GM12892 (cell line): ENCODE measurements at regions not wholly inside any gene's neighbourhood (a gene's known extent, or its start where the extent isn't known, plus 50 kb on each side); places are given as distances from the start of the nearest gene placed in this dataset.
A peak's percentile ranks its signal among the peaks of the same experiment; 100 is the strongest.
"Not testable (repeated sequence)": the region's sequence is repeated elsewhere in the genome, so short reads cannot be mapped to it uniquely, and the experiment has no call there.

Source experiments
- DNase-seq: peaks from one replicate; pipeline ENCODE4 v3.0.0; 2011; ENCODE audit not compliant: insufficient read length
- FAIRE-seq: peaks from 2 replicates; lab custom pipeline; 2011; peaks lifted over from hg19 to GRCh38; lab: Jason Lieb, UNC
- POLR2A ChIP-seq: IDR thresholded peaks from 2 replicates; pipeline ENCODE4 v1.6.1; 2011; ENCODE audit warnings: low read depth, low read length, control low read depth
- POLR2AphosphoS5 ChIP-seq: IDR thresholded peaks from 2 replicates; pipeline ENCODE4 v1.6.1; 2011; ENCODE audit warnings: low read depth, low read length, control low read depth
- TAF1 ChIP-seq: IDR thresholded peaks from 2 replicates; pipeline ENCODE4 v1.6.1; 2011; ENCODE audit warnings: low read depth, mild to moderate bottlenecking, control low read depth, low read length, borderline replicate concordance

DNA sequence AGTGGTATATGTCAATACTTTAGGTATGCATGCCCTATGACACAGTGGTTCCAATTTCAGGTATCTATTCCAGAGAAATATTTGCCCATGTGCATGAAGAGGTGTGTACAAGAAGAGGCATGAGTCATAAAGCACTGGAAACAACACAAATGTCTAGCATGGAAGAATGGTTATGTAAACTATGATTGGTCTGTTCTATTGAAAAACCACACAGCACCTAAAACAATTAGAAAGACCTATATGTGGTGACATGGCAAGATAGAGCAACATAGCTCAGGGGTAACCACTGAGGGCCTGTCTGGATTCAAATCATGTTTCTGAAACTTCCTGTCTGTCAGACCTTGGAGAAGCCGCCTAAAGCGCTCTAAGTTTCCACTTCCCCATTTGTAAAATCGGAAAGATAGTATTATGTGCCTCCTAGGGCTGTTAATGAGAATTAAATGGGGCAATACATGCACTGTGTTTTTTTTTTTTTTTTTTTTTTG is 63.4 kb upstream of the GPCPD1 start:
- DNase-seq, result peak; percentile 32
- FAIRE-seq, result peak; percentile 91
- TF ChIP-seq POLR2A, result no peak
- TF ChIP-seq POLR2AphosphoS5, result no peak
- TF ChIP-seq TAF1, result no peak

GRCh38 chr20:5670874-5671273 is 60.1 kb upstream of the GPCPD1 start:
- no peak for TF ChIP-seq POLR2AphosphoS5
- no peak for TF ChIP-seq TAF1
- TF ChIP-seq POLR2A, result no peak
- DNase-seq (no peak), FAIRE-seq (no peak)

DNA sequence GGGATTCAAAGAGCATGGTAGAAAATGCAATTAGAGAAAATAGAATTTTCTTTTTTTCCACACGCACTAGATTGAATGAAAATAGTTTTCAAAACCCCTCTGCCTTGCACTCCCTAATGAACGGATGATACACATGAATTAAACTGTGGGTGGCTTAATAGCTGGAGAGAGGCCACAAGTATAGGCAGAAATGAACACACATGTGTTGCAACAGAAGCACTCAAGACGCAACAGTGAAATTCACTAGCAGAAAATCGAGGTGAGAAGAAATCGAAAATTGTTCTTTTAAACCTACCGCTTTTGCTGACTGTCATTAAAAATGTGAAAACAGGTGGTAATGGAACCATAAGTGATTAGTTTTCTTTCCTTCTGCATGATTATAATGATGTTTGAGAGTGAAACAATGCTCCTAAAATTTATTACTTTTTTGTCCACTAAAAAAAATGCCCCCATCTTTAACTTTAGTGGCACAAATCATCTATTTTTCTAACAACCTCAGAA is 59.3 kb upstream of the GPCPD1 start:
- TF ChIP-seq TAF1, result no peak
- no peak for TF ChIP-seq POLR2AphosphoS5
- TF ChIP-seq POLR2A, result no peak
- no peak for DNase-seq
- no peak for FAIRE-seq

DNA sequence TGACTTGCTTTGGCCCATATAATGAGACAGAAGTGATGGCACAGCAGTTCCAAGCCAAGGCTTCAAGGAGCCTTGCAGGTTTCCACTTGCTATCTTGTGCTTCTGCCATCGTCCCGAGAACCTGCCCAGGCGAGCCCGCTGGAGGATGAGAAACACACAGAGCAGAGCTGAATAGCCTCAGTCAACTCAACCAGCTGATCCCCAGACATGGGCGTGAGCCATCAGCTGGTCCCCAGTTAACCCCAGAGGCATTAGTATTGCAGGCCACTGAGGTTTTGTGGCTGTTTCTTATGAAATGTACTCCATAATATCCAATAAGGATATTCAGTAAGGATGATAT is 57.7 kb upstream of the GPCPD1 start:
- peak; percentile 50 for FAIRE-seq
- TF ChIP-seq POLR2AphosphoS5 (no peak), TAF1 (no peak), POLR2A (no peak)
- DNase-seq, result no peak

- FAIRE-seq (no peak), DNase-seq (no peak)
- TF ChIP-seq POLR2A (no peak), TAF1 (no peak), POLR2AphosphoS5 (no peak)
Observed at GRCh38 chr20:5667705-5668528, 57.1 kb upstream of the GPCPD1 start.

- DNase-seq (no peak), FAIRE-seq (no peak)
- TF ChIP-seq TAF1 (no peak), POLR2AphosphoS5 (no peak), POLR2A (no peak)
Observed at GRCh38 chr20:5665417-5665816, 54.6 kb upstream of the GPCPD1 start.

GRCh38 chr20:5663396-5663795 is 52.6 kb upstream of the GPCPD1 start:
- DNase-seq, result no peak
- TF ChIP-seq TAF1 (no peak), POLR2A (no peak), POLR2AphosphoS5 (no peak)
- no peak for FAIRE-seq

GRCh38 chr20:5662769-5663168 is 52.0 kb upstream of the GPCPD1 start:
- FAIRE-seq (no peak), DNase-seq (no peak)

DNA sequence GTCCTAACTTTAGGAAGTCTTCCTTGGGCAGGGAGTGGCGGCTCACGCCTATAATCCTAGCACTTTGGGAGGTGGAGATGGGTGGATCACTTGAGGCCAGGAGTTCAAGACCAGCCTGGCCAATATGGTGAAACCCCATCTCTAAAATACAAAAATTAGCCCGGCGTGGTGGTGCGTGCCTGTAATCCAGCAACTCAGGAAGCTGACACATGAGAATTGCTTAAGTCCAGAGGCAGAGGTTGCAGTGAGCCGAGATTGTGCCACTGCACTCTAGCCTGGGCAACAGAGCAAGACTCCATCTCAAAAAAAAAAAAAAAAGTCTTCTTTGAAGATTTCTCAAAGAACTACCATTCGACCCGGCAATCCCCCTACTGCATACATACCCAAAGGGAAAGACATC is 50.0 kb upstream of the GPCPD1 start:
- FAIRE-seq, DNase-seq: not testable (repeated sequence)

More at GRCh38 chr20:5662769-5663168, 52.0 kb upstream of the GPCPD1 start:
- TF ChIP-seq POLR2A, result no peak
